Heart left ventricle (tissue), 13 donors: ENCODE measurements at regions not wholly inside any gene's neighbourhood (a gene's known extent, or its start where the extent isn't known, plus 50 kb on each side); places are given as distances from the start of the nearest gene placed in this dataset.

Experiments used
- CTCF ChIP-seq, 12 donors: fragments of 200-600 bp; sonication (generic) in 4 of 12; IDR thresholded peaks; one replicate each; pipeline versions ENCODE4 v1.5.0 to v1.8.0; 2018 to 2022; ENCODE audit warnings: antibody characterized with exemption in 12 of 12, mild to moderate bottlenecking in 5 of 12
- POLR2A ChIP-seq, 2 donors: fragments of 450-650 bp; IDR thresholded peaks; one replicate each; pipeline ENCODE4 v1.6.1; 2017; ENCODE audit warnings: antibody characterized with exemption in 2 of 2, mild to moderate bottlenecking in 2 of 2, moderate library complexity in 2 of 2
- donor health status: ischemic (EF 13 %, LVEDD 7.1; RV severe dilation, severe dysfunction).
- donor health status: DM: no; HTN: yes; CAD: no.
- donor health status: DM: no; HTN: no; CAD: no.
- donor health status: ischemic (EF 25% LVEDD 6.9; RV normal size, moderate dysfunction).
- donor health status: ischemic (EF 25% LVEDD 5.7; RV mildly dilated, moderate dysfunction).
- donor health status: ischemic (EF 35%, LVEDD 5.7; RV mildly dilated, moderate dysfunction).
- donor health status: nonischemic (EF 11% LVEDD 7.7; RV severe dilation, severe dysfunction).
- donor health status: DM: yes; HTN: yes; CAD: no.
- donor health status: PGD.
- donor health status: ischemic (EF 29% LVEDD 5.4; RV normal size, mild dysfunction).
- donor health status: nonischemic (EF 23%, LVEDD 6.1; RV moderate dilation, normal function).

GRCh38 chr10:131568866-131569265 lies 257.3 kb upstream of the TCERG1L start:
- TF ChIP-seq CTCF (IDR thresholded peaks at IDR 0.05) (no peak), POLR2A (IDR thresholded peaks at IDR 0.05) (no peak)
